ENCODE measurements at regions not wholly inside any gene's neighbourhood (a gene's known extent, or its start where the extent isn't known, plus 50 kb on each side); places are given as distances from the start of the nearest gene placed in this dataset.

DNA sequence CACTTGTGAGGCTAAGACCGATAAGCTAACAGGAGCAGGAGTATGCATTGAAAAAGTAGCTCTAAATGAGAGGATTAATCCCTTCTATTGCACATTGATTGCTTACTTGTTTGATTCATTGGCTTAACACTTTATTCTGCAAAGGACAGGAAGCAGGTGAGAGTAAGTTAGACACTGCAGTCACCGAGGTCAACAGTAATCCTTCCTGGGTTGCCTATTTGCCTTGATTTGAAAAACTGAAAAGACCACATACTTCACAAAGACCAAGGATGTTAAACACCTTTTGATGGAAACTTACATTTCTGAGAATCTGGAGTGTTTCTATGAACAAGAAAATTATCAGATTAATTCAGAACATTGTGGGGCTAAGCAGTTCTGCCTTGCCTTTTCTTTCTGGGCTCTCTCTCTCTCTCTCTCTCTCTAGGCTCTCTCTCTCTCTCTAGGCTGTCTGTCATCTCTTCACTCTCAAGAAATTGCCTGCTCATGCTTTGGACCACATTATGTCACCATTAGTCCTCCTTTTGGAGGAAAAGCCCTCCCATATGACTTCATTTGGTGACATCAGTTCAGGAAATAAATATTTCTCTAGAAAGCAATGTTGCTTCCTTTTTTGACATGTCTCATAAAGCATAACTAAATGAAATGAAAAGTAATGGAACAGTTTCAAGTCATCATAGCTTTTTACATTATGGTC, 103.8 kb downstream of the TNFSF18 start:
- TF ChIP-seq CTCF (conservative IDR thresholded peaks at IDR 0.05; ENCODE audit: low read depth, low read length) (no peak), EZH2 (IDR thresholded peaks at IDR 0.05; ENCODE audit: borderline replicate concordance, low read depth, low read length, poor library complexity, severe bottlenecking) (no peak)
